ENCODE measurements at regions not wholly inside any gene's neighbourhood (a gene's known extent, or its start where the extent isn't known, plus 50 kb on each side); places are given as distances from the start of the nearest gene placed in this dataset.

DNA sequence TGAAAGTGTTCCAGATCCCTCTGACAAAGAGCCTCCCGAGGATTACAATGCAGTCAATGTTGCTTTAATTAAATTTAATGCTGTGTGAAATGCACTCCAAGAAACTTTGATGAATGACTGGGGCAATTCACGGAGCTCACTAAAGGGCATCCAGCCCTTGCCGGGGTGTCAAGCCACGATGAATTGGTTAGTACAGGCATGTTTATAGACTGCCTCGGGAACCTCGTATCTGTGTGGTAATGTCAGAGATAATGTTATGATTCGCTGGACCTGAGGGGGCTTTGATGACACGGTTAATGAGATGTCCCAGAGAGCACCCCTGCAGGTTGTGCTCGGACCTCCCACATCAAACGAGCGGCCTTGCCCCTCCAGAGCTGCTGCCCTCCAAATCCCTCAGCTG is 428.8 kb downstream of the NKX6-1 start:
- no peak for TF ChIP-seq GATA3 (IDR thresholded peaks at IDR 0.05; ENCODE audit: low read depth, low read length)
- TF ChIP-seq GATA2 (IDR thresholded peaks at IDR 0.05; ENCODE audit: low read depth, low read length) = no peak

Measured in SH-SY5Y (cell line).